HG03025 (cell line): ENCODE measurements at regions not wholly inside any gene's neighbourhood (a gene's known extent, or its start where the extent isn't known, plus 50 kb on each side); places are given as distances from the start of the nearest gene placed in this dataset.

ENCODE experiments used
- ATAC-seq: cut with Tn5 transposase; IDR thresholded peaks from one replicate; pipeline ENCODE4 v1.9.1; 2021; ENCODE audit warnings: mild to moderate bottlenecking, moderate library complexity; ENCODE audit not compliant: unreplicated experiment, low FRiP score

GRCh38 chr2:37857575-37858399 lies 67.3 kb upstream of the RMDN2 start:
- ATAC-seq, result no peak

GRCh38 chr2:37858400-37858711 lies 66.7 kb upstream of the RMDN2 start:
- ATAC-seq, result no peak

DNA sequence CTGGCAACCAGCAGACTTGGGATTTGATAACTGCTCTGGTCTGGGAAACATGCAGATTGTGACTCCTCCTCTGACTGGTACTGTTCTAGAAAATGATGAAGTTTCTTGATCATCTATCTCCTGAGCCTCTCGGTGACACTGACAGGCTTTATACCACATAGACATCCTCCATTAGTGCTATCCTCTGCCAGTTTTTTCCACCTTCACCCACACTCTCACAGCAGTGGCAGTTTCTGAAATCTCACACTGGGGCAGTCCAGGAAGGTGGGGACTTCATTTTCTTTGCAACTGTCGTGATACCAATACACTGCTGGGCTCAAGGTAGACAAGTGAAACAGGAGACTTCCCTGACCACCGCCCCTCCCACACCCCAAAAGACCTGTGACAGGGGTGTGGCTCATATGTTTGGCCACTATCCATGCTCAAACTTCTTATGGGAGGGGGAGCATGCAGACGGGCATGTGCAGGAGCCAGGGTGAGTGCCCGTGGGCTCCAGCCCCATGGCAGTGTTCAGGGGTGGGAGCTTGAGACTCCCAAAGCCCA lies 66.3 kb upstream of the RMDN2 start:
- ATAC-seq, result no peak

- ATAC-seq, result no peak
These were observed 62.5 kb upstream of the RMDN2 start for GRCh38 chr2:37862620-37863019.

- no peak for ATAC-seq
These were observed 60.9 kb upstream of the RMDN2 start for GRCh38 chr2:37864217-37864616.

DNA sequence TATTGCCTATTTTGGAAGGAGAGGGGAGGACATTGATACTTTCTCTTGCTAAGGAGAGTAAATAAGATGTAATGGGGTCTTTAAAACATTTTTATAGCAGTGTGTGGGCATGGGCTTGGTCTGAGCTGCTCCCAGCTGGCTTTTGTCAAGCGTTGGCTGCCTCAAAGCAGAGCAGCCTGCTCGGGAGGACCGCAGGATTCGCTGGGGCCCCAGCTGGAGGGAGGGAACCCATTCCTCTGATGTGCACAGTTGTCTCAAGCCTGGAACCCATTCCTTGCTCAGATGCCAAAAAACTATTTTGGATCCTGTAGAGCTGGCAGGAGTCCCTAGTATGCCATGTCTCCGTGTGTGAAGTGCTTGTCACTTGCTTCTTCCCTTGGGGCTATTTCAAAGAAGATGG lies 59.4 kb upstream of the RMDN2 start:
- ATAC-seq, result no peak

GRCh38 chr2:37866171-37866934 lies 58.7 kb upstream of the RMDN2 start:
- no peak for ATAC-seq

GRCh38 chr2:37867166-37867565 lies 57.9 kb upstream of the RMDN2 start:
- ATAC-seq, result no peak

GRCh38 chr2:37868866-37869265 lies 56.2 kb upstream of the RMDN2 start:
- no peak for ATAC-seq

DNA sequence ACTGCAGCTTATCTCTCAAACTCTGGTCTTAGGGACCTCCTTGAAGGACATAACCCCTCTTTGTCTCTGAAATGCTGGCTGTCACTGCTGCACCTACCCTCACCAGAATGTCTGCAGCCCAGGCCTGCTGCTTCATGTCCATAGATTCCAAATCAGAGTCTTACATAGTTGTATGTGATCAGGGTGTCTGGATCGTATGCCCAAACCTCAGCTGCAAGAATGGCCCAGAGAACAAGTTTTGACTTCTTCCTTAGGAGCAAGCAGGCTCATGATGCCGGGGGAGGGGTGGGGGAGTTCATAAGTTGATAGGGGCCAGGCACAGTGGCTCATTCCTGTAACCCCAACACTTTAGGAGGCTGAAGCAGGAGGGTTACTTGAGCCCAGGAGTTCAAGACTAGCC lies 55.8 kb upstream of the RMDN2 start:
- ATAC-seq, result no peak

DNA sequence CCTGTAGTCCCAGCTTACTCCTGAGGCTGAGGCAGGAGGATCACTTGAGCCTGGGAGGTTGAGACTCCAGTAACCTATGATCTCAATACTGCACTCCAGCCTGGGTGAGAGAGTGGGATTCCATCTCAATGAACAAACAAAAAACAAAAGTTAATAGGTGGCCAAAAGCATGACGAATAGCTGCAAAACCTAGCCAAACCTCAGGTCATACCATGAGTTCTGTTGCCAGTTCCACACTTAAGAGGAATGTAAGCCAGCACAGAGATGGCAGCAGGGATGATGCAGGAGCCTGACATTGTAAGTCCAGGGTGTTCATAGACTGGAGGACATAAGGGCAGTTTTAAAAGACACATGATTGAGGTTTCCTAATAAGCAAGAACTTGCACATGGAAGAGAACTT lies 55.3 kb upstream of the RMDN2 start:
- no peak for ATAC-seq

DNA sequence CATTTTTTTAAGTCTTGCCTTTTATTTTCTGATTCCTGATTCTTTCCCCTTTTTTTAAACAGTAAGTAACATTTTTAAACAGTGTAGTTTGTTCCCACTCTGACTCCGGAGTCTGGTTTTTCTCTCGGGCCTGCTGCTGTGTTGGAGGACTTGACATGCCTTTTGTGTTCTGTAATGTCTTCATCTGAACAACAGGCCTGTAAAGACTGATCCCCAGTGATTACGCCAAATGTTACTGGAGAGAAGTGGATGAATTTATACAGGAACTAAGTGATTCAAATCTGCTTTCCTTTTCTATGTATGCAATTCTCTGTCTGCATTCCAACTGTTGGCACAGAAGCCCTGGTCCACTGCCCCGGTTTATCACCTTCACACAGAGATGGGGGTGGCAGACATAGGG lies 54.3 kb upstream of the RMDN2 start:
- no peak for ATAC-seq

DNA sequence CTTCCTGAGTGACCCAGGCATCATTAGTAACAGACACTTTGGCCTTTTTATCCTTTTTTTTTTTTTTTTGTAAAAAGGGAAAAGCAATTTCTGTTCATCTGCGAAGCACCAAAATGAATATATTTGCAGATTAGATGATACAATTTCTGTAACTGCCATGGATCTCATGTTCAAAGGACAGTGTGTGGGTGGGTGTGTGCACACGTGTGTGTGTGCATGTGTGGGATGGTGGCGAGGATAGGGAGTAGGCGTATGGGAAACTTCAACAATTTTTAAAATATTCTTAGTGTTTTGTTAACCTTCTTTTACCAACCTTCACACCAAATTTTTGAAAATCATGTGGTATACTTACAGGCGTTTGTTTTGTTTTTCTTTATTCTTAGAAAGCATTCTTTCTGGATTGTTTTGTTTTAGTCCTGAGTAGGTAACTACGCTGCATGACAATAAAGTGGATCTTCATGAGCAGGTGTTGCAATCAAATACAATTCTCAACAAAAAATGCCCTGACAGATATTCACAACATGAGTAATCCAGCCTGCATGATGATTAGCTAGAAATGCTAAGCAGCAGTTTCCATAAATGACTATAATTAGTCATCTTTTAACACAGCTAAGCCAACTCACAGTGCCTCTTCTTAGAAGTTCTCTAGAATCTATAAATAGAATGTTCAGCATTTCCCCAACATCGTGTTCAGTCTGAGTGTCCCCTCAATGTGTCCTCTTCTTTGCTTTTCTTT lies 53.5 kb upstream of the RMDN2 start:
- ATAC-seq, result no peak

GRCh38 chr2:37872192-37872750 lies 52.8 kb upstream of the RMDN2 start:
- ATAC-seq, result no peak

DNA sequence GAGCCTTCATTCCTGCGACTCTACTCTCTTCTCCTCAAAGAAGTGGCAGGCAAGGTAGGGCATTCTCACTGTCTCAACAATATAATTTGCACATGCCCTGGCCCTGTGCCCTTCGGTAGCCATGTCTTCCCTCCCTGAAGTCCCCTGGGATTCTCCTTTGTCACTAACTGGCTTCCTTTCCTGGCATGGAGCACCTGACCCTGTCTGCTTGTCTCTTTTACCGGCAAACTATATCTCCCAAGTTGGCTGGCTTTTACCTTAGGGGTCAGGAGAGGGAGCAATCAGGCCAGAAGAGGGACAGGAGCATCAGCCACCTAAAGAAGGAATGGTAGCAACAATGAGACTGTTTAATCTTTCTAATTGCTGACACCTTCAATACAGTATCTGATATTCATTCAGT lies 51.9 kb upstream of the RMDN2 start:
- ATAC-seq, result no peak

- no peak for ATAC-seq
These were observed 51.2 kb upstream of the RMDN2 start for GRCh38 chr2:37873749-37874330.

- ATAC-seq, result no peak
These were observed 50.6 kb upstream of the RMDN2 start for GRCh38 chr2:37874470-37874869.
